Mesenteric fat pad (tissue), 1 donor: ENCODE measurements at regions not wholly inside any gene's neighbourhood (a gene's known extent, or its start where the extent isn't known, plus 50 kb on each side); places are given as distances from the start of the nearest gene placed in this dataset.
"Not testable (repeated sequence)": the region's sequence is repeated elsewhere in the genome, so short reads cannot be mapped to it uniquely, and the experiment has no call there.

Experiments
- DNase-seq: peaks from one replicate; pipeline ENCODE4 v3.0.0-alpha.2; 2020; ENCODE audit warnings: low spot score
- donor health status: DM: yes; HTN: yes; CAD: no.

GRCh38 chrX:46228389-46228788 lies 316.8 kb downstream of the ZNF674 start:
- no peak for DNase-seq

GRCh38 chrX:46226422-46226821 lies 318.8 kb downstream of the ZNF674 start:
- no peak for DNase-seq

GRCh38 chrX:46223499-46223898 lies 321.7 kb downstream of the ZNF674 start:
- DNase-seq, result not testable (repeated sequence)

- DNase-seq, result no peak
These were observed 324.4 kb downstream of the ZNF674 start for GRCh38 chrX:46220822-46221221.

GRCh38 chrX:46218373-46218772 lies 326.8 kb downstream of the ZNF674 start:
- no peak for DNase-seq

GRCh38 chrX:46216406-46216805 lies 328.8 kb downstream of the ZNF674 start:
- DNase-seq, result no peak

- DNase-seq, result no peak
These were observed 334.1 kb downstream of the ZNF674 start for GRCh38 chrX:46211079-46211478.

- no peak for DNase-seq
These were observed 335.5 kb downstream of the ZNF674 start for GRCh38 chrX:46209768-46210167.

- DNase-seq, result no peak
These were observed 336.2 kb downstream of the ZNF674 start for GRCh38 chrX:46209037-46209436.

- DNase-seq, result no peak
These were observed 336.9 kb downstream of the ZNF674 start for GRCh38 chrX:46208225-46208854.

- DNase-seq, result no peak
These were observed 340.3 kb downstream of the ZNF674 start for GRCh38 chrX:46204721-46205422.

- no peak for DNase-seq
These were observed 342.3 kb downstream of the ZNF674 start for GRCh38 chrX:46202733-46203514.

GRCh38 chrX:46200413-46200812 lies 344.8 kb downstream of the ZNF674 start:
- DNase-seq, result no peak

GRCh38 chrX:46198858-46199257 lies 346.4 kb downstream of the ZNF674 start:
- no peak for DNase-seq

- DNase-seq, result not testable (repeated sequence)
These were observed 358.5 kb downstream of the ZNF674 start for GRCh38 chrX:46186811-46187106.

GRCh38 chrX:46185923-46186810 lies 359.1 kb downstream of the ZNF674 start:
- no peak for DNase-seq

GRCh38 chrX:46184749-46185148 lies 360.5 kb downstream of the ZNF674 start:
- no peak for DNase-seq

GRCh38 chrX:46180258-46180687 lies 364.9 kb downstream of the ZNF674 start:
- DNase-seq, result no peak

GRCh38 chrX:46179748-46180147 lies 365.5 kb downstream of the ZNF674 start:
- no peak for DNase-seq

- no peak for DNase-seq
These were observed 366.5 kb downstream of the ZNF674 start for GRCh38 chrX:46178763-46179162.

- DNase-seq, result no peak
These were observed 372.1 kb downstream of the ZNF674 start for GRCh38 chrX:46173159-46173558.
